ENCODE measurements at regions not wholly inside any gene's neighbourhood (a gene's known extent, or its start where the extent isn't known, plus 50 kb on each side); places are given as distances from the start of the nearest gene placed in this dataset.

- H3F3A ChIP-seq (ENCODE audit: insufficient read depth, low read length), result no peaks in the 10 kb centered on the region
- H3K36me3 ChIP-seq (ENCODE audit: insufficient read depth, low read length), result no peaks in the 10 kb centered on the region
- H3K79me2 ChIP-seq (ENCODE audit: insufficient read depth, low read length), result no peaks in the 10 kb centered on the region
- H3K4me3 ChIP-seq (ENCODE audit: low read depth, low read length, poor library complexity, severe bottlenecking), result no peak overlapping the region
- no peak overlapping the region for H3K27ac ChIP-seq (ENCODE audit: low read depth, low read length, poor library complexity, severe bottlenecking)
- H3K9me3 ChIP-seq (ENCODE audit: low read length), result no peaks in the 10 kb centered on the region
- no peaks in the 10 kb centered on the region for H3K4me1 ChIP-seq (ENCODE audit: insufficient read depth, low read length, severe bottlenecking)
- no peak overlapping the region for H3K4me2 ChIP-seq (ENCODE audit: low read length)
- no peak for TF ChIP-seq EZH2 (IDR thresholded peaks at IDR 0.05; ENCODE audit: borderline replicate concordance, low read length)
- TF ChIP-seq, protein P1, sequence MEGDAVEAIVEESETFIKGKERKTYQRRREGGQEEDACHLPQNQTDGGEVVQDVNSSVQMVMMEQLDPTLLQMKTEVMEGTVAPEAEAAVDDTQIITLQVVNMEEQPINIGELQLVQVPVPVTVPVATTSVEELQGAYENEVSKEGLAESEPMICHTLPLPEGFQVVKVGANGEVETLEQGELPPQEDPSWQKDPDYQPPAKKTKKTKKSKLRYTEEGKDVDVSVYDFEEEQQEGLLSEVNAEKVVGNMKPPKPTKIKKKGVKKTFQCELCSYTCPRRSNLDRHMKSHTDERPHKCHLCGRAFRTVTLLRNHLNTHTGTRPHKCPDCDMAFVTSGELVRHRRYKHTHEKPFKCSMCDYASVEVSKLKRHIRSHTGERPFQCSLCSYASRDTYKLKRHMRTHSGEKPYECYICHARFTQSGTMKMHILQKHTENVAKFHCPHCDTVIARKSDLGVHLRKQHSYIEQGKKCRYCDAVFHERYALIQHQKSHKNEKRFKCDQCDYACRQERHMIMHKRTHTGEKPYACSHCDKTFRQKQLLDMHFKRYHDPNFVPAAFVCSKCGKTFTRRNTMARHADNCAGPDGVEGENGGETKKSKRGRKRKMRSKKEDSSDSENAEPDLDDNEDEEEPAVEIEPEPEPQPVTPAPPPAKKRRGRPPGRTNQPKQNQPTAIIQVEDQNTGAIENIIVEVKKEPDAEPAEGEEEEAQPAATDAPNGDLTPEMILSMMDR (IDR thresholded peaks at IDR 0.05; ENCODE audit: low read length), result no peak
- no peak overlapping the region for H3K9ac ChIP-seq (ENCODE audit: low read length)
- H3K9me2 ChIP-seq (ENCODE audit: low read depth, low read length), result no peaks in the 10 kb centered on the region
- H2AFZ ChIP-seq (ENCODE audit: low read length), result no peak overlapping the region
- no peaks in the 10 kb centered on the region for H4K20me1 ChIP-seq (ENCODE audit: insufficient read depth, low read length)
- no peaks in the 10 kb centered on the region for H3K27me3 ChIP-seq (ENCODE audit: insufficient read depth, low read length)
Observed at GRCh38 chr5:101143526-101143925, 240.4 kb upstream of the ST8SIA4 start.

DNA sequence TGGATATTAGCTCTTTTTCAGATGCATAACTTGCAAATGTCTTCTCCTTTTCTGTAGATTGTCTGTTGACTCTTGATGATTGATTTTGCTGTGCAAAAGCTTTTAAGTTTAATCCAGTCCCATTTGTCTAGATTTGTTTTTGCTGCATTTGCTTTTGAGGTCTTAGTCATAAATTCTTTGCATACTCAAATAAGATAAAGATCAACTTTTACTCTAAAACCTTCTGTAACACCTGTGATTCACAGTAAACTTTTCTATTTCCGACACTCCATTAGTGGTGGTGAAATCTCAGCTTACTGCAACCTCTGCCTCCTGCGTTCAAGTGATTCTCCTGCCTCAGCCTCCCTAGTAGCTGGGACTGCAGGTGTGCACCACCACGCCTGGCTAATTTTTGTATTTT lies 239.0 kb upstream of the ST8SIA4 start:
- H3K9me2 ChIP-seq (ENCODE audit: low read depth, low read length), result no peaks in the 10 kb centered on the region
- no peak overlapping the region for H3K4me3 ChIP-seq (ENCODE audit: low read depth, low read length, poor library complexity, severe bottlenecking)
- no peaks in the 10 kb centered on the region for H3F3A ChIP-seq (ENCODE audit: insufficient read depth, low read length)
- H3K27me3 ChIP-seq (ENCODE audit: insufficient read depth, low read length), result no peaks in the 10 kb centered on the region
- no peak overlapping the region for H3K4me2 ChIP-seq (ENCODE audit: low read length)
- H3K79me2 ChIP-seq (ENCODE audit: insufficient read depth, low read length), result no peaks in the 10 kb centered on the region
- TF ChIP-seq EZH2 (IDR thresholded peaks at IDR 0.05; ENCODE audit: borderline replicate concordance, low read length), result no peak
- TF ChIP-seq, protein P1 (IDR thresholded peaks at IDR 0.05; ENCODE audit: low read length), result no peak
- no peak overlapping the region for H3K9ac ChIP-seq (ENCODE audit: low read length)
- no peaks in the 10 kb centered on the region for H3K36me3 ChIP-seq (ENCODE audit: insufficient read depth, low read length)
- no peaks in the 10 kb centered on the region for H3K9me3 ChIP-seq (ENCODE audit: low read length)
- no peaks in the 10 kb centered on the region for H4K20me1 ChIP-seq (ENCODE audit: insufficient read depth, low read length)
- H3K4me1 ChIP-seq (ENCODE audit: insufficient read depth, low read length, severe bottlenecking), result no peaks in the 10 kb centered on the region
- H2AFZ ChIP-seq (ENCODE audit: low read length), result no peak overlapping the region
- no peak overlapping the region for H3K27ac ChIP-seq (ENCODE audit: low read depth, low read length, poor library complexity, severe bottlenecking)

GRCh38 chr5:101136454-101136853 lies 233.4 kb upstream of the ST8SIA4 start:
- no peak overlapping the region for H2AFZ ChIP-seq (ENCODE audit: low read length)
- H3K4me3 ChIP-seq (ENCODE audit: low read depth, low read length, poor library complexity, severe bottlenecking), result no peak overlapping the region
- H3K4me1 ChIP-seq (ENCODE audit: insufficient read depth, low read length, severe bottlenecking), result no peaks in the 10 kb centered on the region
- H3K9ac ChIP-seq (ENCODE audit: low read length), result no peak overlapping the region
- H3K4me2 ChIP-seq (ENCODE audit: low read length), result no peak overlapping the region
- H3K27me3 ChIP-seq (ENCODE audit: insufficient read depth, low read length), result no peaks in the 10 kb centered on the region
- H3K36me3 ChIP-seq (ENCODE audit: insufficient read depth, low read length), result no peaks in the 10 kb centered on the region
- no peaks in the 10 kb centered on the region for H3K79me2 ChIP-seq (ENCODE audit: insufficient read depth, low read length)
- H3K9me2 ChIP-seq (ENCODE audit: low read depth, low read length), result no peaks in the 10 kb centered on the region
- TF ChIP-seq EZH2 (IDR thresholded peaks at IDR 0.05; ENCODE audit: borderline replicate concordance, low read length), result no peak
- no peak overlapping the region for H3K27ac ChIP-seq (ENCODE audit: low read depth, low read length, poor library complexity, severe bottlenecking)
- no peaks in the 10 kb centered on the region for H3K9me3 ChIP-seq (ENCODE audit: low read length)
- H3F3A ChIP-seq (ENCODE audit: insufficient read depth, low read length), result no peaks in the 10 kb centered on the region
- H4K20me1 ChIP-seq (ENCODE audit: insufficient read depth, low read length), result no peaks in the 10 kb centered on the region

DNA sequence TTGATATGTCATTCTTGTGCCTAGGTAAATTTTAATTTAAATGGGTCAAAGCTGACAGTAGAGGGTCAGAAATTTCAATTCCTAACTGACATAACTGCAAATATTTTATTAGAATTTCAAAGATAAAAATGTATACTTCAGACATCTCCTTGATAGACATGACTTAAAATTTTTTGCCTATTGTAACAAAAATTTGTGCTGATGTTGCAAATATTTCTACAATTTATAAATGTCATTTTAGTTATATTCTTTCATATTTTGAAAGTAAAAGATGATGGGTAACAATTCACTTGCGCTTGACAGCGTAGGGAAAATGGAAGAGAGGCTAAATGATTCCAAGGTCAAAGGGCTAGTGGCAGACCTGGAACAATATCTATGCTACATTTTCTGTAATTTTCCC lies 220.3 kb upstream of the ST8SIA4 start:
- H3K4me2 ChIP-seq (ENCODE audit: low read length), result no peak overlapping the region
- H3K9me3 ChIP-seq (ENCODE audit: low read length), result no peaks in the 10 kb centered on the region
- no peaks in the 10 kb centered on the region for H3K27me3 ChIP-seq (ENCODE audit: insufficient read depth, low read length)
- H3K36me3 ChIP-seq (ENCODE audit: insufficient read depth, low read length), result no peaks in the 10 kb centered on the region
- TF ChIP-seq, protein P1 (IDR thresholded peaks at IDR 0.05; ENCODE audit: low read length), result no peak
- no peak for TF ChIP-seq EZH2 (IDR thresholded peaks at IDR 0.05; ENCODE audit: borderline replicate concordance, low read length)
- H2AFZ ChIP-seq (ENCODE audit: low read length), result no peak overlapping the region
- no peaks in the 10 kb centered on the region for H3K79me2 ChIP-seq (ENCODE audit: insufficient read depth, low read length)
- no peaks in the 10 kb centered on the region for H4K20me1 ChIP-seq (ENCODE audit: insufficient read depth, low read length)
- H3K4me1 ChIP-seq (ENCODE audit: insufficient read depth, low read length, severe bottlenecking), result no peaks in the 10 kb centered on the region
- H3K4me3 ChIP-seq (ENCODE audit: low read depth, low read length, poor library complexity, severe bottlenecking), result no peak overlapping the region
- H3K27ac ChIP-seq (ENCODE audit: low read depth, low read length, poor library complexity, severe bottlenecking), result no peak overlapping the region
- no peaks in the 10 kb centered on the region for H3F3A ChIP-seq (ENCODE audit: insufficient read depth, low read length)
- H3K9ac ChIP-seq (ENCODE audit: low read length), result no peak overlapping the region
- H3K9me2 ChIP-seq (ENCODE audit: low read depth, low read length), result no peaks in the 10 kb centered on the region
